ENCODE measurements at regions not wholly inside any gene's neighbourhood (a gene's known extent, or its start where the extent isn't known, plus 50 kb on each side); places are given as distances from the start of the nearest gene placed in this dataset.

DNA sequence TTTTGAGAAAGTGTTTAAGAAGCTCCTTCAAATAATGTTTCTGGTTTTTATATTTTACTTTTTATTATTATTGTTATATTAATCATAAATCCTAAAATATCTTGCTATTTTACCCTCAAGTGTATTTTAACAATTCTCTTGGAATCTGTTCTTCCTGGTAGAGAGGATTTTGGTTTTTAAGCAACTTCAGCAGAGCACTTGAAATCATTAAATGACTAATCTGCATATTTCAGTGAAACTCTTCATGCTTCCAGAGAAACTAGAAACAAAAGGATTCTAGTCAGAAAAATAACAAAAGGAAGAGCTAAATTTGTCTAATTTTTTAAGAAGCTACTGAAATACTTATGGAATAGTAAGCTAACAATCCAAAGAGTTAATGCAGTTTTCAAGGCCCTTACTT lies 1057.3 kb downstream of the TLE1 start (continued):
- TF ChIP-seq, protein P1, sequence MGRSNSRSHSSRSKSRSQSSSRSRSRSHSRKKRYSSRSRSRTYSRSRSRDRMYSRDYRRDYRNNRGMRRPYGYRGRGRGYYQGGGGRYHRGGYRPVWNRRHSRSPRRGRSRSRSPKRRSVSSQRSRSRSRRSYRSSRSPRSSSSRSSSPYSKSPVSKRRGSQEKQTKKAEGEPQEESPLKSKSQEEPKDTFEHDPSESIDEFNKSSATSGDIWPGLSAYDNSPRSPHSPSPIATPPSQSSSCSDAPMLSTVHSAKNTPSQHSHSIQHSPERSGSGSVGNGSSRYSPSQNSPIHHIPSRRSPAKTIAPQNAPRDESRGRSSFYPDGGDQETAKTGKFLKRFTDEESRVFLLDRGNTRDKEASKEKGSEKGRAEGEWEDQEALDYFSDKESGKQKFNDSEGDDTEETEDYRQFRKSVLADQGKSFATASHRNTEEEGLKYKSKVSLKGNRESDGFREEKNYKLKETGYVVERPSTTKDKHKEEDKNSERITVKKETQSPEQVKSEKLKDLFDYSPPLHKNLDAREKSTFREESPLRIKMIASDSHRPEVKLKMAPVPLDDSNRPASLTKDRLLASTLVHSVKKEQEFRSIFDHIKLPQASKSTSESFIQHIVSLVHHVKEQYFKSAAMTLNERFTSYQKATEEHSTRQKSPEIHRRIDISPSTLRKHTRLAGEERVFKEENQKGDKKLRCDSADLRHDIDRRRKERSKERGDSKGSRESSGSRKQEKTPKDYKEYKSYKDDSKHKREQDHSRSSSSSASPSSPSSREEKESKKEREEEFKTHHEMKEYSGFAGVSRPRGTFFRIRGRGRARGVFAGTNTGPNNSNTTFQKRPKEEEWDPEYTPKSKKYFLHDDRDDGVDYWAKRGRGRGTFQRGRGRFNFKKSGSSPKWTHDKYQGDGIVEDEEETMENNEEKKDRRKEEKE (IDR thresholded peaks at IDR 0.05), result no peak
- TF ChIP-seq NFIC (IDR thresholded peaks at IDR 0.05; ENCODE audit: low read depth, low read length) (no peak), SIN3A (IDR thresholded peaks at IDR 0.05; ENCODE audit: low read depth, low read length) (no peak), PAX5 (IDR thresholded peaks at IDR 0.05; ENCODE audit: borderline replicate concordance, low read depth, low read length) (no peak), NFYB (IDR thresholded peaks at IDR 0.05; ENCODE audit: insufficient read depth, low read depth, low read length) (no peak), SUPT20H (IDR thresholded peaks at IDR 0.05; ENCODE audit: borderline replicate concordance, control insufficient read depth, low read depth, low read length) (no peak)
- TF ChIP-seq, protein P2, sequence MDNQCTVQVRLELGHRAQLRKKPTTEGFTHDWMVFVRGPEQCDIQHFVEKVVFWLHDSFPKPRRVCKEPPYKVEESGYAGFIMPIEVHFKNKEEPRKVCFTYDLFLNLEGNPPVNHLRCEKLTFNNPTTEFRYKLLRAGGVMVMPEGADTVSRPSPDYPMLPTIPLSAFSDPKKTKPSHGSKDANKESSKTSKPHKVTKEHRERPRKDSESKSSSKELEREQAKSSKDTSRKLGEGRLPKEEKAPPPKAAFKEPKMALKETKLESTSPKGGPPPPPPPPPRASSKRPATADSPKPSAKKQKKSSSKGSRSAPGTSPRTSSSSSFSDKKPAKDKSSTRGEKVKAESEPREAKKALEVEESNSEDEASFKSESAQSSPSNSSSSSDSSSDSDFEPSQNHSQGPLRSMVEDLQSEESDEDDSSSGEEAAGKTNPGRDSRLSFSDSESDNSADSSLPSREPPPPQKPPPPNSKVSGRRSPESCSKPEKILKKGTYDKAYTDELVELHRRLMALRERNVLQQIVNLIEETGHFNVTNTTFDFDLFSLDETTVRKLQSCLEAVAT (IDR thresholded peaks at IDR 0.05), result no peak

DNA sequence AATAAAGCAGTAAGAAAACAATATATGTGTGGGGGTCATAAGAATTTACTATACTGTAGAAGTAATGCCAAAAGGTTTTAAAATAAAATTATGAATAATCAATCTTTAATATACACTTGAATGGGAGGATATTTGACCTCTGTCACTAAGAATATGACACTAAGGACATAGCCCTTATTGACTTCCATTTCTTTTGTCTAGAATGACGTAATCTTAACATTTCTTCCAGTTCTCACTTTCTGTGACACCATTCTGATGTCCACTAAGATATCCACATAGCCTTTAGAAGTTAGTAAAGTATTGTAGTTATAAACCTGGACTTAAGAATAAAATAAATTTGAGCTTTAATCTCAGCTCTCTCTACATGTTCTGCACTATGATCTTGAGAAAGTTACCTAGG lies 1050.7 kb downstream of the TLE4 start:
- Histone ChIP-seq H3K79me2 (ENCODE audit: control insufficient read depth, insufficient read depth, low read length) (no peaks in the 10 kb centered on the region), H3K27me3 (replicated peaks in 1 of 2; ENCODE audit: control insufficient read depth in 2 of 2, insufficient read depth in 2 of 2, low read length in 1 of 2) (no peaks in the 10 kb centered on the region), H4K20me1 (ENCODE audit: control insufficient read depth, insufficient read depth) (no peaks in the 10 kb centered on the region), H3K9me3 (replicated peaks; ENCODE audit: control insufficient read depth, insufficient read depth, low read length) (no peaks in the 10 kb centered on the region), H3K36me3 (ENCODE audit: control insufficient read depth in 2 of 2, insufficient read depth in 2 of 2, low read length in 1 of 2) (no peaks in the 10 kb centered on the region), H3K9ac (ENCODE audit: control insufficient read depth, insufficient read depth, low read length) (no peak overlapping the region), H3K4me1 (ENCODE audit: control insufficient read depth, insufficient read depth, low read length) (no peaks in the 10 kb centered on the region), H3K4me3 (no peak overlapping the region), H3K27ac (ENCODE audit: control insufficient read depth, insufficient read depth) (no peak overlapping the region), H2AFZ (ENCODE audit: control insufficient read depth, low read depth, low read length) (no peak overlapping the region), H3K4me2 (ENCODE audit: control insufficient read depth, insufficient read depth) (no peak overlapping the region)
- ATAC-seq (no peak), FAIRE-seq (no peak), DNase-seq (ENCODE audit: low read depth, low spot score) (no peak)
- 0% methylated on average over 1 of the region's 1 CpG for WGBS (ENCODE audit: insufficient coverage, insufficient replicate concordance, low lambda C conversion rate, missing lambda C conversion rate)
- intact Hi-C loops (cut with micrococcal nuclease; ENCODE audit: unreplicated experiment), result no loop called here
- SMC1A ChIA-PET (ENCODE audit: uncharacterized antibody, unreplicated experiment), result no interaction called here
- POLR2A ChIA-PET, result no interaction called here
- CTCF ChIA-PET, result no interaction called here
- BruUV-seq (replicated peaks), result no TSS peak
- RAD21 ChIA-PET (ENCODE audit: unreplicated experiment), result no interaction called here
- in situ Hi-C loops (cut with MboI), result no loop called here
- TF ChIP-seq, protein P3, sequence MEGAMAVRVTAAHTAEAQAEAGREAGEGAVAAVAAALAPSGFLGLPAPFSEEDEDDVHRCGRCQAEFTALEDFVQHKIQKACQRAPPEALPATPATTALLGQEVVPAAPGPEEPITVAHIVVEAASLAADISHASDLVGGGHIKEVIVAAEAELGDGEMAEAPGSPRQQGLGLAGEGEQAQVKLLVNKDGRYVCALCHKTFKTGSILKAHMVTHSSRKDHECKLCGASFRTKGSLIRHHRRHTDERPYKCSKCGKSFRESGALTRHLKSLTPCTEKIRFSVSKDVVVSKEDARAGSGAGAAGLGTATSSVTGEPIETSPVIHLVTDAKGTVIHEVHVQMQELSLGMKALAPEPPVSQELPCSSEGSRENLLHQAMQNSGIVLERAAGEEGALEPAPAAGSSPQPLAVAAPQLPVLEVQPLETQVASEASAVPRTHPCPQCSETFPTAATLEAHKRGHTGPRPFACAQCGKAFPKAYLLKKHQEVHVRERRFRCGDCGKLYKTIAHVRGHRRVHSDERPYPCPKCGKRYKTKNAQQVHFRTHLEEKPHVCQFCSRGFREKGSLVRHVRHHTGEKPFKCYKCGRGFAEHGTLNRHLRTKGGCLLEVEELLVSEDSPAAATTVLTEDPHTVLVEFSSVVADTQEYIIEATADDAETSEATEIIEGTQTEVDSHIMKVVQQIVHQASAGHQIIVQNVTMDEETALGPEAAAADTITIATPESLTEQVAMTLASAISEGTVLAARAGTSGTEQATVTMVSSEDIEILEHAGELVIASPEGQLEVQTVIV (IDR thresholded peaks at IDR 0.05; ENCODE audit: borderline replicate concordance, partially characterized antibody), result no peak
- TF ChIP-seq NFIC (IDR thresholded peaks at IDR 0.05; ENCODE audit: low read depth, low read length) (no peak), SMARCA5 (IDR thresholded peaks at IDR 0.05) (no peak), KAT2A (conservative IDR thresholded peaks at IDR 0.05; ENCODE audit: control insufficient read depth, low read depth, low read length) (no peak), TARDBP (IDR thresholded peaks at IDR 0.05; ENCODE audit: borderline replicate concordance) (no peak), FOXK2 (IDR thresholded peaks at IDR 0.05) (no peak)
- TF ChIP-seq, protein P4, sequence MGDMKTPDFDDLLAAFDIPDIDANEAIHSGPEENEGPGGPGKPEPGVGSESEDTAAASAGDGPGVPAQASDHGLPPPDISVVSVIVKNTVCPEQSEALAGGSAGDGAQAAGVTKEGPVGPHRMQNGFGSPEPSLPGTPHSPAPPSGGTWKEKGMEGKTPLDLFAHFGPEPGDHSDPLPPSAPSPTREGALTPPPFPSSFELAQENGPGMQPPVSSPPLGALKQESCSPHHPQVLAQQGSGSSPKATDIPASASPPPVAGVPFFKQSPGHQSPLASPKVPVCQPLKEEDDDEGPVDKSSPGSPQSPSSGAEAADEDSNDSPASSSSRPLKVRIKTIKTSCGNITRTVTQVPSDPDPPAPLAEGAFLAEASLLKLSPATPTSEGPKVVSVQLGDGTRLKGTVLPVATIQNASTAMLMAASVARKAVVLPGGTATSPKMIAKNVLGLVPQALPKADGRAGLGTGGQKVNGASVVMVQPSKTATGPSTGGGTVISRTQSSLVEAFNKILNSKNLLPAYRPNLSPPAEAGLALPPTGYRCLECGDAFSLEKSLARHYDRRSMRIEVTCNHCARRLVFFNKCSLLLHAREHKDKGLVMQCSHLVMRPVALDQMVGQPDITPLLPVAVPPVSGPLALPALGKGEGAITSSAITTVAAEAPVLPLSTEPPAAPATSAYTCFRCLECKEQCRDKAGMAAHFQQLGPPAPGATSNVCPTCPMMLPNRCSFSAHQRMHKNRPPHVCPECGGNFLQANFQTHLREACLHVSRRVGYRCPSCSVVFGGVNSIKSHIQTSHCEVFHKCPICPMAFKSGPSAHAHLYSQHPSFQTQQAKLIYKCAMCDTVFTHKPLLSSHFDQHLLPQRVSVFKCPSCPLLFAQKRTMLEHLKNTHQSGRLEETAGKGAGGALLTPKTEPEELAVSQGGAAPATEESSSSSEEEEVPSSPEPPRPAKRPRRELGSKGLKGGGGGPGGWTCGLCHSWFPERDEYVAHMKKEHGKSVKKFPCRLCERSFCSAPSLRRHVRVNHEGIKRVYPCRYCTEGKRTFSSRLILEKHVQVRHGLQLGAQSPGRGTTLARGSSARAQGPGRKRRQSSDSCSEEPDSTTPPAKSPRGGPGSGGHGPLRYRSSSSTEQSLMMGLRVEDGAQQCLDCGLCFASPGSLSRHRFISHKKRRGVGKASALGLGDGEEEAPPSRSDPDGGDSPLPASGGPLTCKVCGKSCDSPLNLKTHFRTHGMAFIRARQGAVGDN (IDR thresholded peaks at IDR 0.05), result no peak

All from GM12878 (cell line).